ENCODE measurements at regions not wholly inside any gene's neighbourhood (a gene's known extent, or its start where the extent isn't known, plus 50 kb on each side); places are given as distances from the start of the nearest gene placed in this dataset.

- H3K4me3 Mint-ChIP-seq, result no peak overlapping the region
- Histone ChIP-seq H3K27ac (ENCODE audit: low read length in 2 of 2) (no peak overlapping the region), H4K20me1 (ENCODE audit: control insufficient read depth, insufficient read depth, low read length, poor library complexity, severe bottlenecking) (no peaks in the 10 kb centered on the region), H3K9ac (ENCODE audit: low read length) (no peak overlapping the region), H3K79me2 (ENCODE audit: control insufficient read depth, insufficient read depth, low read length) (no peaks in the 10 kb centered on the region), H3K27me3 (replicated peaks in 1 of 4; ENCODE audit: control extremely low read depth in 1 of 4, control insufficient read depth in 3 of 4, insufficient read depth in 4 of 4, low read length in 3 of 4) (no peaks in the 10 kb centered on the region), H3K4me2 (replicated peaks; ENCODE audit: low read depth, low read length, poor library complexity, severe bottlenecking) (no peak overlapping the region), H3K36me3 (replicated peaks in 1 of 2; ENCODE audit: control extremely low read depth in 1 of 2, control insufficient read depth in 1 of 2, extremely low read depth in 1 of 2, insufficient read depth in 2 of 2, low read length in 1 of 2) (no peaks in the 10 kb centered on the region), H2AFZ (ENCODE audit: insufficient read depth, low read depth, low read length, poor library complexity, severe bottlenecking) (no peak overlapping the region), H3K9me3 (ENCODE audit: control extremely low read depth in 1 of 3, control insufficient read depth in 2 of 3, insufficient read depth in 1 of 3, low read length in 2 of 3) (no peaks in the 10 kb centered on the region), H3K4me1 (ENCODE audit: control insufficient read depth in 2 of 2, insufficient read depth in 2 of 2, low read length in 2 of 2) (no peaks in the 10 kb centered on the region), H3K4me3 (ENCODE audit: control extremely low read depth in 1 of 5, extremely low read depth in 1 of 5, insufficient read depth in 1 of 5, low read depth in 2 of 5, low read length in 4 of 5) (no peak overlapping the region)
- CTCF ChIA-PET, result interaction anchor here (1.4 kb wide), 1 partner anchor 9 kb away, joined by 3 read pairs; no protein-coding TSS in a partner anchor
- H3K9me3 Mint-ChIP-seq (ENCODE audit: insufficient read depth), result no peaks in the 10 kb centered on the region
- H3K27ac Mint-ChIP-seq, result no peak overlapping the region
- H3K27me3 Mint-ChIP-seq, result no peaks in the 10 kb centered on the region
- ATAC-seq (ENCODE audit: low read depth) (no peak), DNase-seq (no peak)
- intact Hi-C loops (cut with micrococcal nuclease), result no loop called here
- POLR2A ChIA-PET, result no interaction called here
- H3K4me1 Mint-ChIP-seq, result no peaks in the 10 kb centered on the region
- WGBS (ENCODE audit: insufficient coverage), result 82% methylated on average over 2 of the region's 6 CpGs
- TF ChIP-seq EZH2 (IDR thresholded peaks at IDR 0.05; ENCODE audit: borderline replicate concordance, insufficient read depth, low read depth, low read length, poor library complexity, severe bottlenecking), result no peak
- no peak for TF ChIP-seq CTCF (IDR thresholded peaks at IDR 0.05)
Measured at GRCh38 chr16:8380311-8380710, 210.0 kb downstream of the TMEM114 start.

- Mint-ChIP-seq H3K4me1 (no peaks in the 10 kb centered on the region), H3K27ac (no peak overlapping the region), H3K9me3 (ENCODE audit: insufficient read depth) (no peaks in the 10 kb centered on the region), H3K4me3 (no peak overlapping the region), H3K27me3 (no peaks in the 10 kb centered on the region)
- H3K4me3 ChIP-seq (ENCODE audit: control extremely low read depth in 1 of 5, extremely low read depth in 1 of 5, insufficient read depth in 1 of 5, low read depth in 2 of 5, low read length in 4 of 5), result no peak overlapping the region
- CTCF ChIA-PET, result no interaction called here
- WGBS (ENCODE audit: insufficient coverage), result no CpG with 5 or more reads among the region's 3 CpGs
- H3K36me3 ChIP-seq (replicated peaks in 1 of 2; ENCODE audit: control extremely low read depth in 1 of 2, control insufficient read depth in 1 of 2, extremely low read depth in 1 of 2, insufficient read depth in 2 of 2, low read length in 1 of 2), result no peaks in the 10 kb centered on the region
- no peaks in the 10 kb centered on the region for H3K79me2 ChIP-seq (ENCODE audit: control insufficient read depth, insufficient read depth, low read length)
- H3K4me1 ChIP-seq (ENCODE audit: control insufficient read depth in 2 of 2, insufficient read depth in 2 of 2, low read length in 2 of 2), result no peaks in the 10 kb centered on the region
- DNase-seq (no peak), ATAC-seq (ENCODE audit: low read depth) (no peak)
- intact Hi-C loops (cut with micrococcal nuclease), result no loop called here
- no peaks in the 10 kb centered on the region for H4K20me1 ChIP-seq (ENCODE audit: control insufficient read depth, insufficient read depth, low read length, poor library complexity, severe bottlenecking)
- no peak overlapping the region for H3K27ac ChIP-seq (ENCODE audit: low read length in 2 of 2)
- TF ChIP-seq EZH2 (IDR thresholded peaks at IDR 0.05; ENCODE audit: borderline replicate concordance, insufficient read depth, low read depth, low read length, poor library complexity, severe bottlenecking) (no peak), CTCF (IDR thresholded peaks at IDR 0.05) (no peak)
- no peak overlapping the region for H3K4me2 ChIP-seq (replicated peaks; ENCODE audit: low read depth, low read length, poor library complexity, severe bottlenecking)
- no peaks in the 10 kb centered on the region for H3K27me3 ChIP-seq (replicated peaks in 1 of 4; ENCODE audit: control extremely low read depth in 1 of 4, control insufficient read depth in 3 of 4, insufficient read depth in 4 of 4, low read length in 3 of 4)
- no peak overlapping the region for H3K9ac ChIP-seq (ENCODE audit: low read length)
- H3K9me3 ChIP-seq (ENCODE audit: control extremely low read depth in 1 of 3, control insufficient read depth in 2 of 3, insufficient read depth in 1 of 3, low read length in 2 of 3), result no peaks in the 10 kb centered on the region
- H2AFZ ChIP-seq (ENCODE audit: insufficient read depth, low read depth, low read length, poor library complexity, severe bottlenecking), result no peak overlapping the region
- POLR2A ChIA-PET, result no interaction called here
Measured at GRCh38 chr16:8377864-8378263, 212.4 kb downstream of the TMEM114 start.
